ENCODE measurements at regions not wholly inside any gene's neighbourhood (a gene's known extent, or its start where the extent isn't known, plus 50 kb on each side); places are given as distances from the start of the nearest gene placed in this dataset.

GRCh38 chr7:142337054-142338001 is 79.5 kb upstream of the PRSS58 start:
- DNase-seq (ENCODE audit: low read depth, low spot score): no peak

DNA sequence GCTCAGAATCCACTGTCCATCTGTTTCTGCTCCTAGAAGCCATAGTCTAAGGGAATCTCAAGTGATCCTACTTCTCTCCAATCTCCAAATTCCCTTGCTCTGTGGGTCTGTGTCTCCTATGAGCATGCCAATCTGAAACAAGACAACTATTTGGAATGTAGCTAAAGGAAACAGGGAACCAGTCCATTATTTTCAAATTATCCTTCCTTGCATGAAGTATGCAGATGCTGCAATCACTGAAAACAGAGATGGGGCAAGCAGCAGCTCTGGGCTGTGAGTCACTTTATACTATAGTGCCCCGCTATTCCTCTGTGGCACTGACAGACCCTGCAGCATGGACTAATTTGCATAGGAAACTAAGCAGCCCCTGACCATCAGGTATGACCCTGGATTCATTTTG is 76.9 kb upstream of the PRSS58 start:
- no peak for DNase-seq (ENCODE audit: low read depth, low spot score)

DNA sequence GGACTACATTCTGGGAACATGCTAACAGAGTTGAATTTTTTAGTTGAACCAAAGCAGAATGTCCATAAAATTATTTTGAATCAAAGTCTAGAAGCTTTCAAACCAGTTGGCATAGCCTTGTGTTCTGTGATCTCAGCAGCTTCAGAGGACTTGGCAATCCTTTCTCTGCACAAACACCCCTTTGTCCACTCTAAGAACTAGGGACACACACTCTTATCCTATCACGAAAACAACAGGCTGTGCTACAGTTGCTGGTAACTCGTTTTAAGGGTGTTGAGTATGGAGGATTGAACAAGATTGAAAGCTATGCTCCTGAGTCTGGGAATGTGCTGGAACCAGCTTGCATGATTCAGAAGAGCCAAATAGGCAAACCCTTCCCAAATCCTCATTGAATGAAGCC is 76.4 kb upstream of the PRSS58 start:
- no peak for DNase-seq (ENCODE audit: low read depth, low spot score)

- no peak for DNase-seq (ENCODE audit: low read depth, low spot score)
Measured at GRCh38 chr7:142332421-142332820, 74.6 kb upstream of the PRSS58 start.

GRCh38 chr7:142331941-142332340 is 74.1 kb upstream of the PRSS58 start:
- no peak for DNase-seq (ENCODE audit: low read depth, low spot score)

DNA sequence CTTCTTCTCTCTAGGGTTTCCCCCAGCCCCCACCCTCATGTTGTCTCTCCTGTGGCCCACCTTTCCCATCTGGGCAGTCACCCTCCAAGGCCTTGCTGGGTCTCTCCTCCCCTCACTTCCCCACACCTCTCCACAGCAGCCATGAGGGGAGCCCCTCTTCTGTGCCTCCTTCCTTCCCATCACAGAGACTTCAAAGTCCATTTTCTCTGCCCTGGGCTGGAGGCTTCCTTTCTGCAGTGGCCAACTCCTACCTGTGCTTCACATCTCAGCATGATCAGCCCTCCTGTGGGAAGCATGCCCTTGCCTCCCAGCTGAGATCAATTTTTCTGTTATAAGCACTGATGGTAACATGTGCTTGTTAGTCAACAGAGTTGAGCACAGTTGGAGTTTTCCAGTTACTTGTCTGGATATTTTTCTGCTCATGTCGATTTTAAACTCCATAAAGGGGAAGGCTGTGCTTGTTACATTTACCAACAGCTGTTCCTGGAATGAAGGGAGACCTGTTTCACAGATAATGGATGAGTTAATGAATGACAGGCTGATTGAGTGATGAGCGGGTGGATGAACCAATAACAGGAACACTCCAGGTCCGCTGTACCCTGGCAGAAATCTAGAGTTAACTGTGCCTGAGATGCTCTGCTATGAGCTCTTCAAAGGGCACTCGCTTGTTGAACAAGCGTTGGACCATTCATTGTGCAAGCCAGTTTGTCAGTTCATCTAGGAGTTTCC is 71.4 kb upstream of the PRSS58 start:
- no peak for DNase-seq (ENCODE audit: low read depth, low spot score)

DNA sequence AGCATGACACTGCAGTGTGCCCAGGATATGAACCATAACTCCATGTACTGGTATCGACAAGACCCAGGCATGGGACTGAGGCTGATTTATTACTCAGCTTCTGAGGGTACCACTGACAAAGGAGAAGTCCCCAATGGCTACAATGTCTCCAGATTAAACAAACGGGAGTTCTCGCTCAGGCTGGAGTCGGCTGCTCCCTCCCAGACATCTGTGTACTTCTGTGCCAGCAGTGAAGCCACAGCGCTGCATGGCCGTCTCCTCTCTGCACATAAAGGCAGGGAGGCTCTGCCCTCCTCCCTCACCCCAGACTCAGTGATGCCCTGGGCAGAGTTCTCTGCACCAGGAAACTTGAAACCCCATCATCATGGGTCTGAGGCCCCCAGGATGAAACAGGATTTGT is 70.7 kb upstream of the PRSS58 start:
- no peak for DNase-seq (ENCODE audit: low read depth, low spot score)

- DNase-seq (ENCODE audit: low read depth, low spot score): no peak
Measured at GRCh38 chr7:142327628-142328405, 70.0 kb upstream of the PRSS58 start.

DNA sequence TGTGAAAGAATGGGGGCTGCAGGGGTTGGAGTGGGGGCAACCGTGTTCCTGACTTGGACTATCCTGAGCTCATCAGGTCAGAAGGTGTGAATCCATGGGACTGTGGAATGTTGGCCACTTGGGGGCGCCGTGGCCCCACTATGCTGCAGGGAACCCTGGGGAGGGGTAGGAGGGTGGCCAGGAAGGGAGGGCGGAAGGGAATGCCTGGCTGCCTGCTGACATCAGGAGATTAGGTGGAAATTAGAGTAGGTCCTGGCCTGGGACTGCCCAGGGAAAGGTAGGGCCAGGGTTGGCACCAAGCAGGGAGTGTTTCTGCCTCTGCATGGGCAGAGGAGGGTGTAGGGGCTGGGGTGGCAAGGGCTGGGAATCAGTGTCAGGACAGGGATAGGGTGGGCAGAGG is 65.8 kb upstream of the PRSS58 start:
- no peak for DNase-seq (ENCODE audit: low read depth, low spot score)

DNA sequence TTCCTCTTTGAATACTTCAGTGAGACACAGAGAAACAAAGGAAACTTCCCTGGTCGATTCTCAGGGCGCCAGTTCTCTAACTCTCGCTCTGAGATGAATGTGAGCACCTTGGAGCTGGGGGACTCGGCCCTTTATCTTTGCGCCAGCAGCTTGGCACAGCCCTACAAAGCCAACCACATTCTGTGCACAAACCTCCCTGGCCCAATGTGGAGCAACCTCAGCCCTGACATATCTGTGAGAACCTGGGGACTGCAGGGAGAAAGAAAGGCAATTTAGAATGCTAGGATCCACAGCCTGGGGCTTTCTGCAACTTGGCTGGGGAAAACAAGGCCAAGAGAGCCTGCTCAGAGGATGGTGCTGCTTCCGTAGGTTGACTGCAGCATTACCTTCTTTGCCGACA is 63.5 kb upstream of the PRSS58 start:
- DNase-seq (ENCODE audit: low read depth, low spot score): no peak

DNA sequence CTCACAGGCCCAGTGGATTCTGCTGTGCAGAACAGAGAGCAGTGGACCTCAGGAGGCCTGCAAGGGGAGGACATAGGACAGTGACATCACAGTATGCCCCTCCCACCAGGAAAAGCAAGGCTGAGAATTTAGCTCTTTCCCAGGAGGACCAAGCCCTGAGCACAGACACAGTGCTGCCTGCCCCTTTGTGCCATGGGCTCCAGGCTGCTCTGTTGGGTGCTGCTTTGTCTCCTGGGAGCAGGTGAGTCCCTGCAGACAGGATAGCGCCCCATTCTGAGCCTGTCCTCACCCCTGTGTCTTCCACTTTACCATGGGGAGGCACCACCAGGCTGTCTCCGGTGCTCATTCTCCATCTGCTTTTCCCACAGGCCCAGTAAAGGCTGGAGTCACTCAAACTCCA is 63.0 kb upstream of the PRSS58 start:
- no peak for DNase-seq (ENCODE audit: low read depth, low spot score)

DNA sequence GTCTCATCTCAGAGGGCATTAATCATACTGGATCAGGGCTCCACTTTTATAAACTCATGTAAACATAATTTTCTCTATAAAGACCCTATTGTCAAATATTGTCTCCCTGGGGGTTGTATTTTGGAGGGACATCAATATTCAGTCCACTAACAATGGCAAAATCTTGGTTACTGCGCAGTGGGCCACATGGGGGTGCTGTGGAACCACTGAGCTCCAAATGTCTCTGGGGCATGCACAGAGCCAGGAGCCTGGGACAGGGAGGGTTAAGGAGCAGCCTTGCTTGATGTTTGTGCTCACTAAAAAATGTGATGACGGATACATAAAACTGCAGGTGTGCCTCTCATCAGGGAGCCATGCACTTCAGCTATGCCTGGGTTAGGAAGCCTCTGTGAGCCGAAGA is 62.1 kb upstream of the PRSS58 start:
- no peak for DNase-seq (ENCODE audit: low read depth, low spot score)

- DNase-seq (ENCODE audit: low read depth, low spot score): no peak
Measured at GRCh38 chr7:142314281-142314680, 56.4 kb upstream of the PRSS58 start.

DNA sequence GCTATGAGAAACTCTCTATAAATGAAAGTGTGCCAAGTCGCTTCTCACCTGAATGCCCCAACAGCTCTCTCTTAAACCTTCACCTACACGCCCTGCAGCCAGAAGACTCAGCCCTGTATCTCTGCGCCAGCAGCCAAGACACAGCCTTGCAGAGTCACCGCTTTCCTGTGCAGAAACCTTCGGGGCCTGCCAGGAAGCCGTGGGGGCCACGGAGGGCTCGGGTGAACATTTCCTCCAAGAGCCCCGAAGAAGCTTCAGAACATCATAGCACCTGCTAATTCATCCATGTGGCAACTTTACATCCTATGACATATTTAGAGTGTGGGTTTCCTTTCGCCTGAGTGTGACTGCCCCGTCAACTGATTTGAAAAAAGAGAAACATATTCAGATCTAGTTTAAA is 55.7 kb upstream of the PRSS58 start:
- no peak for DNase-seq (ENCODE audit: low read depth, low spot score)

DNA sequence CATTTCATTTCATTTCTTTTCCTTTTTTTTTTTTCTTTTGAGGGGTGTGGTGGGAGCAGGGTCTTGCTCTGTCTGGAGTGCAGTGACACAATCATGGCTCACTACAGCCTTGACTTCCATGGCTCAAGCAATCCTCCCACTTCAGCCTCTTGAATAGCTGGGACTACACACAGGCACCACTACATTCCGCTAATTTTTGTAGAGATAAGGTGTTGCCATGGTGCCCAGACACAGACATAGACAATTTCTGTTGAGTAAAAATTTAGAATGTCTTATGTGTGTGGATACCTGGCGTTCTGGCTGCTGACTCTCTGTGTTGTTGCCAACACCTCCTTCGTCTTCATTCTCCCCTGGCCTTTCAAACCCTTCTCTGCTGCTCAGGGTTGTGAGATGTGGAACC is 54.0 kb upstream of the PRSS58 start:
- no peak for DNase-seq (ENCODE audit: low read depth, low spot score)

DNA sequence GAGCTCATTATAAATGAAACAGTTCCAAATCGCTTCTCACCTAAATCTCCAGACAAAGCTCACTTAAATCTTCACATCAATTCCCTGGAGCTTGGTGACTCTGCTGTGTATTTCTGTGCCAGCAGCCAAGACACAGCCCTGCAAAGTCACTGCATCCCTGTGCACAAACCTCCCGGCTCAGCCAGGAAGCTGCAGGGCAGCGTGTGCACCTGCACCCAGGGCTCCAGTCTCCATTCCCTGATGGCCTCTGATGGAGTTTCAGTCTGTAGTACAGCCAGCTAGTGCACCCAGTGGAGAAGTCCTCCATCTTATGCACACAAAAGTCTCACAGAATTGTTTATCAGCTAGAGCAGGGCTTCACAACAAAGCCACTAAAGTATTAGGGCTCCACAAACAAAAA is 51.1 kb upstream of the PRSS58 start:
- no peak for DNase-seq (ENCODE audit: low read depth, low spot score)

GRCh38 chr7:142308326-142308725 is 50.5 kb upstream of the PRSS58 start:
- DNase-seq (ENCODE audit: low read depth, low spot score): no peak
